ENCODE measurements at regions not wholly inside any gene's neighbourhood (a gene's known extent, or its start where the extent isn't known, plus 50 kb on each side); places are given as distances from the start of the nearest gene placed in this dataset.
"Not testable (repeated sequence)": the region's sequence is repeated elsewhere in the genome, so short reads cannot be mapped to it uniquely, and the experiment has no call there.

- H3K9me3 ChIP-seq (replicated peaks; ENCODE audit: low read length) = no peaks in the 10 kb centered on the region
- no peaks in the 10 kb centered on the region for H3K36me3 ChIP-seq (ENCODE audit: insufficient read depth, low read length)
- H3K4me1 ChIP-seq (ENCODE audit: control insufficient read depth, insufficient read depth, low read length) = peaks cover 6% of the 10 kb centered on the region
- no peak overlapping the region for H3K4me2 ChIP-seq (ENCODE audit: low read length)
- peaks cover 16% of the 10 kb centered on the region for H3K27me3 ChIP-seq (ENCODE audit: control insufficient read depth, insufficient read depth, low read length)
- H3K9ac ChIP-seq (ENCODE audit: low read depth, low read length) = no peak overlapping the region
- H3K4me3 ChIP-seq (ENCODE audit: low read length) = no peak overlapping the region
Observed at GRCh38 chr18:10093445-10093844, 179.6 kb downstream of the VAPA start.

DNA sequence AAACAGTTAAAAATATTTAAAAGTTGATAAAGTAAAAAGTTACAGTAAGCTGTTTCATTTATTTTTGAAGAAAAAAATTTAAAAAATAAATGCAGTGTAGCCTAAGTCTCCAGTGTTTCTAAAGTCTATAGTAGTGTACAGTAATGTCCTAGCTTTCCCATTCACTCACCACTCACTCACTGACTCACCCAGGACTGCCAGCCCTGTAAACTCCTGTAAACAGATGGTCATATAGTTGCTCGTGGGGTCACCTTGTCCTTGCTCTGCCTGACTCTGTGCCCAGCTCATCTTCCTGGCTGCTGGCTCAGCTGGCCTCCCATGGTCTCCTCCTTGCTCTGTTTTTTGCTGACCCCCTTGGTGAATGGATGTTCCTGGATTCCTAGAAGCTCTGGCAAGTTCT lies 180.3 kb downstream of the VAPA start:
- peaks cover 6% of the 10 kb centered on the region for H3K4me1 ChIP-seq (ENCODE audit: control insufficient read depth, insufficient read depth, low read length)
- H3K9me3 ChIP-seq (replicated peaks; ENCODE audit: low read length) = no peaks in the 10 kb centered on the region
- H3K9ac ChIP-seq (ENCODE audit: low read depth, low read length) = no peak overlapping the region
- no peak overlapping the region for H3K4me2 ChIP-seq (ENCODE audit: low read length)
- H3K4me3 ChIP-seq (ENCODE audit: low read length) = no peak overlapping the region
- no peaks in the 10 kb centered on the region for H3K36me3 ChIP-seq (ENCODE audit: insufficient read depth, low read length)
- peaks cover 10% of the 10 kb centered on the region for H3K27me3 ChIP-seq (ENCODE audit: control insufficient read depth, insufficient read depth, low read length)

- no peak overlapping the region for H3K9ac ChIP-seq (ENCODE audit: low read depth, low read length)
- H3K4me1 ChIP-seq (ENCODE audit: control insufficient read depth, insufficient read depth, low read length) = peaks cover 6% of the 10 kb centered on the region
- no peaks in the 10 kb centered on the region for H3K9me3 ChIP-seq (replicated peaks; ENCODE audit: low read length)
- H3K36me3 ChIP-seq (ENCODE audit: insufficient read depth, low read length) = no peaks in the 10 kb centered on the region
- peaks cover 10% of the 10 kb centered on the region for H3K27me3 ChIP-seq (ENCODE audit: control insufficient read depth, insufficient read depth, low read length)
- no peak overlapping the region for H3K4me2 ChIP-seq (ENCODE audit: low read length)
- no peak overlapping the region for H3K4me3 ChIP-seq (ENCODE audit: low read length)
Observed at GRCh38 chr18:10094655-10095054, 180.8 kb downstream of the VAPA start.

DNA sequence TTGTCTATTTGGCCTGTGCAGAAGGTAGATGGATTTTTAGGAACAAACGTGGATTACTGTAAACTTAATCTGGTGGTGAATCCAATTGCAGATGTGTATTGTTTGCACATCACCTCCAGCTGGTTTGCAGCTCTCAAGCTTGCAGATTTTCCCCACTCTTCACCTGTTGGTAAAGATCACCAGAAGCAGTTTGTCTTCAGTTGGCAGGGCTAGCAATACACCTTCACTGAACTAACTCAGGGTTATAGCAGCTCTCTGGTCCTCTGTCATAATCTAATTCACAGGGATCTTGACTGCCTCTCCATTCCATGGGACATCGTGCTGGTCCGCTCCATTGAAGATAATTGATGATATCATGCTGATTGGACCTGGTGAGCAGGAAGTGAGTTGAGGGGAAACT lies 181.5 kb downstream of the VAPA start:
- H3K4me1 ChIP-seq (ENCODE audit: control insufficient read depth, insufficient read depth, low read length) = peaks cover 6% of the 10 kb centered on the region
- no peaks in the 10 kb centered on the region for H3K36me3 ChIP-seq (ENCODE audit: insufficient read depth, low read length)
- no peaks in the 10 kb centered on the region for H3K9me3 ChIP-seq (replicated peaks; ENCODE audit: low read length)
- H3K4me3 ChIP-seq (ENCODE audit: low read length) = no peak overlapping the region
- peaks cover 10% of the 10 kb centered on the region for H3K27me3 ChIP-seq (ENCODE audit: control insufficient read depth, insufficient read depth, low read length)
- H3K4me2 ChIP-seq (ENCODE audit: low read length) = no peak overlapping the region
- no peak overlapping the region for H3K9ac ChIP-seq (ENCODE audit: low read depth, low read length)

DNA sequence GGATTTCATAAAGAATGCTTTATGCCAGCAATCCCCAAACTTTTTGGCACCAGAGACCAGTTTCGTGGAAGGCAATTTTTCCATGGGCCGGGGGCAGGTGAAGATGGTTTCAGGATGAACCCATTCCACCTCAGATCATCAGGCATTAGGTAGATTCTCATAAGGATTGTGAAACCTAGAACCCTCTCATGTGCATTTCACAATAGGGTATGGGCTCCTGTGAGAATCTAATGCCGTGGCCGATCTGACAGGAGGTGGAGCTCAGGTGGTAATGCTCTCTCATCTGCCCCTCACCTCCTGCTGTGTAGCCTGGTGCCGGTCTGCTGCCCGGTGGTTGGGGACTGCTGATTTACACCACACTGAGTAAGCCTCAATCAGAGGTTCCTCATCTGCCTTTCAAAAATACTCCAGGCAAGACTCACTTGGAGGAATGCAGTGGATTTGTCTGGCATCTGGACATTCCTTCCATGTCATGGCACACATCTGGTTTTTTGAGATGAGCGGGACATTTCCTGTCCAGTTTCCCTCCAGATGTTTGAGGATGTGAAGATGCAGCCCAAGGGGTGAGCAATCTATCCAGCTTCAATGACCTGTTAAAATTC lies 185.8 kb downstream of the VAPA start:
- Histone ChIP-seq H3K27me3 (ENCODE audit: control insufficient read depth, insufficient read depth, low read length) (peaks cover 15% of the 10 kb centered on the region), H3K4me2 (ENCODE audit: low read length) (no peak overlapping the region), H3K9ac (ENCODE audit: low read depth, low read length) (no peak overlapping the region), H3K4me3 (ENCODE audit: low read length) (no peak overlapping the region), H3K36me3 (ENCODE audit: insufficient read depth, low read length) (no peaks in the 10 kb centered on the region), H3K9me3 (replicated peaks; ENCODE audit: low read length) (no peaks in the 10 kb centered on the region), H3K4me1 (ENCODE audit: control insufficient read depth, insufficient read depth, low read length) (peaks cover 9% of the 10 kb centered on the region)

DNA sequence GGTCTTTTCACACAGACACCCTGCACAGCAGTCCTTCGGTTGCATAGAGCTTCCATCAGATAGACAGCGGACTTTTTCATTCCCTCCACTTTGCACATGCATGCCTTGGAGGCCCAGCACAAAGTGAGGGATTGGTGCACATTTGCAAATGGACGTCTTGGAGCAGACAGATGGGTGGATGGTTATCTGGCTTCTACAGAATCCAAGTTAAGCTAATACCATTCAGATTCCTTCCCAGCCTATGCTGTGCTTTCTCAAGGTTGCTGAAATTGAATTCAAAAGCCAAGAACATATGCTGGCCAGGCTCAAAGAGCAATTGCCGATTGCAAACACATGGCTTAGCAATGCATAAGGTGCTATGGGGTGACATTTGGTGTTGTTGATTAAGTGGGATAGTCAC lies 186.4 kb downstream of the VAPA start:
- Histone ChIP-seq H3K27me3 (ENCODE audit: control insufficient read depth, insufficient read depth, low read length) (peaks cover 15% of the 10 kb centered on the region), H3K9me3 (replicated peaks; ENCODE audit: low read length) (no peaks in the 10 kb centered on the region), H3K4me1 (ENCODE audit: control insufficient read depth, insufficient read depth, low read length) (peaks cover 9% of the 10 kb centered on the region), H3K4me2 (ENCODE audit: low read length) (no peak overlapping the region), H3K4me3 (ENCODE audit: low read length) (no peak overlapping the region), H3K9ac (ENCODE audit: low read depth, low read length) (no peak overlapping the region), H3K36me3 (ENCODE audit: insufficient read depth, low read length) (no peaks in the 10 kb centered on the region)

DNA sequence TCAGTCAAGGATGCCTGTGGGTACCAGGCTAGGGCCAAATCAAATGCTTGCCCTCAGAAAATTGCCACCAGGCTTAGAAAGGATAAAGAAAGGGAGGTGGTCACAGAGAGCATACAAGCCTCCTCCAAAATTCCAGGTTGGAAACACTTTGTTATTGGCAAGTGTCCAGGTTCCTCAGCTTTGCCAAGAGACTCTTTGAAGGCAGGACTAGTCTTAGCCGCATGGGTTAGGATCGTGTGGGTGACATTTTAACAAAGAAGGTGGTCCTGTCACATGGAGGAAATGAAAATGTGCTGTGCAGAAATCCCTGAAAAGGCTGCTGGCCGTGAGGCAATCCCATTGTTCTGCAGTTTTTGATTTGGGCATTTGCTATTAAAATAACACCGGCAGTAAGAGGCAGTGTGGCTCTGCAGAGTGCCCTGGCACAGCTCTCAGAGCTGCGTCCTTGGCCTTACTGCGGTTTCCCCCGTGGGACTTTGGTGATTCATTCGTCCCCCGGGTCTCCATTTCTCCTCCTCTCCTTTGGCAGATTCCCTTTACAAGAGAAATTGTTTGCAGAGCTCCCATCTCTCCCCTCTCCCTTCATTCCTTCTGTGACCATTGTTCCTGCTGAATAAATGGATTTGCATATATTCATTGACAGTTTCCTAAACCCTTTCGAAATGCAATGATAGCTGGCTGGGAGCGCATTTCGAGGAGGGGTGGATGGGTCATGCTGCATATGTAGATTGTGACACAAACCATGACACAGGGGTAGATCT lies 187.3 kb downstream of the VAPA start:
- Histone ChIP-seq H3K27me3 (ENCODE audit: control insufficient read depth, insufficient read depth, low read length) (peaks cover 15% of the 10 kb centered on the region), H3K9ac (ENCODE audit: low read depth, low read length) (no peak overlapping the region), H3K9me3 (replicated peaks; ENCODE audit: low read length) (no peaks in the 10 kb centered on the region), H3K4me3 (ENCODE audit: low read length) (no peak overlapping the region), H3K36me3 (ENCODE audit: insufficient read depth, low read length) (no peaks in the 10 kb centered on the region), H3K4me2 (ENCODE audit: low read length) (peak overlapping the region; percentile 33), H3K4me1 (ENCODE audit: control insufficient read depth, insufficient read depth, low read length) (peaks cover 9% of the 10 kb centered on the region)

DNA sequence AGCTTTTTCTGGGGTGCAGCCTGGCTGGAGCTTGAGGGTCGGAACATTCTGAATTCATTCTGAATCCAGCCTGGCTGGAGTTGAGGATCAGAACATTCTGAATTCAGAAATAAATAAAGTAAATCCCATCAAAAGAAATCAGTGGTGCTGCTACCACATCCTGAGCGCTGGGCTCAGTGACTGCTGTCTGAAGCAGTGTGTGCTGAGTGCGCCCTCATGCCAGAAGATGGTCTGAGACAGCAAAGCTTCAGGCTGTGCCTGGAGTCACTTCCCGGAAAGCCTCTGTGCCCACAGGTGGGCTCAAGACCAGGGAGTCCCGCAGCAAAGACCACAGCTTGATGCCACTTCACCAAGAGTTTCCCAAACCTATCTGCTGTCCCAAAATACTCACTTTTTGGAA lies 187.9 kb downstream of the VAPA start:
- no peak overlapping the region for H3K4me3 ChIP-seq (ENCODE audit: low read length)

DNA sequence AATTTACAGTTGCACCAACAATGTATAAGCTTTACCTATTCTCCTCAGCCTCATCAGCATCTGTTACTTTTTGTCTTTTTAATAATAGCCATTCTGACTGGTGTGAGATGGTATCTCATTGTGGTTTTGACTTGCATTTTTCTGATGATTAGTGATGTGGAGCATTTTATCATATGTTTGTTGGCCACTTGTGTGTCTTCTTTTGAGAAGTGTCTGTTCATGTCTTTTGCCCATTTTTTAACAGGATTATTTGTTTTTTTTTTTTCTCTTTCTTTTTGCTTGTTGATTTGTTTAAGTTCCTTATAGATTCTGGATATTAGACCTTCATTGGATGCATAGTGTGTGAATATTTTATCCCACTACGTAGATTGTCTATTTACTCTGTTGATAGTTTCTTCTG lies 191.3 kb downstream of the VAPA start:
- H3K27me3 ChIP-seq (ENCODE audit: control insufficient read depth, insufficient read depth, low read length) = peaks cover 15% of the 10 kb centered on the region
- not testable (repeated sequence) for H3K4me1 ChIP-seq (ENCODE audit: control insufficient read depth, insufficient read depth, low read length); H3K9ac ChIP-seq (ENCODE audit: low read depth, low read length); H3K9me3 ChIP-seq (replicated peaks; ENCODE audit: low read length); H3K4me2 ChIP-seq (ENCODE audit: low read length); H3K4me3 ChIP-seq (ENCODE audit: low read length); H3K36me3 ChIP-seq (ENCODE audit: insufficient read depth, low read length)

More for the DNA sequence above, 187.9 kb downstream of the VAPA start:
- Histone ChIP-seq H3K36me3 (ENCODE audit: insufficient read depth, low read length) (no peaks in the 10 kb centered on the region), H3K9me3 (replicated peaks; ENCODE audit: low read length) (no peaks in the 10 kb centered on the region), H3K27me3 (ENCODE audit: control insufficient read depth, insufficient read depth, low read length) (peaks cover 14% of the 10 kb centered on the region), H3K4me1 (ENCODE audit: control insufficient read depth, insufficient read depth, low read length) (peaks cover 9% of the 10 kb centered on the region), H3K4me2 (ENCODE audit: low read length) (no peak overlapping the region), H3K9ac (ENCODE audit: low read depth, low read length) (no peak overlapping the region)

GRCh38 chr18:10111191-10111590 lies 197.4 kb downstream of the VAPA start:
- no peaks in the 10 kb centered on the region for H3K4me1 ChIP-seq (ENCODE audit: control insufficient read depth, insufficient read depth, low read length)
- H3K9me3 ChIP-seq (replicated peaks; ENCODE audit: low read length) = no peaks in the 10 kb centered on the region
- H3K4me3 ChIP-seq (ENCODE audit: low read length) = no peak overlapping the region
- no peaks in the 10 kb centered on the region for H3K36me3 ChIP-seq (ENCODE audit: insufficient read depth, low read length)
- peaks cover 14% of the 10 kb centered on the region for H3K27me3 ChIP-seq (ENCODE audit: control insufficient read depth, insufficient read depth, low read length)
- H3K9ac ChIP-seq (ENCODE audit: low read depth, low read length) = no peak overlapping the region
- H3K4me2 ChIP-seq (ENCODE audit: low read length) = no peak overlapping the region

DNA sequence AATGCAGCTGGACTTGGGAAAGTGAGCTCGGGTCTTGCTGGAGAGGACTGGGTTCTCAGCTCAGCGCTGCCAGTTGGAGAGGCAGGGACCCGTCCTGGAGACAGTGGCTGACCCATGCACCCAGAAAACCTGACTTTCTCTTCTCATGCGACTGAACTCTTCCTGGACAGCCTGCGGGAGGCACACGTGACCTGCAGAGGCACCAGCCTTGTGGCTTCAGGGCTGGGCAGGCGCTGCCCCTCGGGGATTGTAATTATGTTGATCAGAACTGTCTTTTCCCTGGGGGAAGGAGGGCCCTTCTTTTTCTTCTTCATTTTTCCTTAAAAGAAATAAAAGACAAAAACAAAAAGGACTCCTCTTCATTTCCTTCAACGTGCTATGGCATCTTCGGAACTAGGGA lies 198.1 kb downstream of the VAPA start:
- no peaks in the 10 kb centered on the region for H3K36me3 ChIP-seq (ENCODE audit: insufficient read depth, low read length)
- H3K9me3 ChIP-seq (replicated peaks; ENCODE audit: low read length) = no peaks in the 10 kb centered on the region
- no peak overlapping the region for H3K4me3 ChIP-seq (ENCODE audit: low read length)
- no peak overlapping the region for H3K4me2 ChIP-seq (ENCODE audit: low read length)
- no peak overlapping the region for H3K9ac ChIP-seq (ENCODE audit: low read depth, low read length)
- H3K4me1 ChIP-seq (ENCODE audit: control insufficient read depth, insufficient read depth, low read length) = no peaks in the 10 kb centered on the region
- H3K27me3 ChIP-seq (ENCODE audit: control insufficient read depth, insufficient read depth, low read length) = peaks cover 14% of the 10 kb centered on the region
